K562 (cell line): ENCODE measurements at regions not wholly inside any gene's neighbourhood (a gene's known extent, or its start where the extent isn't known, plus 50 kb on each side); places are given as distances from the start of the nearest gene placed in this dataset.

ENCODE experiments used
- FOXP1 ChIP-seq: sonication (generic); formaldehyde crosslinking; IDR thresholded peaks from 2 replicates; pipeline ENCODE4 v1.8.0; 2022; ENCODE audit warnings: mild to moderate bottlenecking, missing genetic modification reagents
- FOXP4 ChIP-seq: sonication (generic); formaldehyde crosslinking; IDR thresholded peaks from 2 replicates; pipeline ENCODE4 v1.8.0; 2022; ENCODE audit warnings: mild to moderate bottlenecking, missing genetic modification reagents, borderline replicate concordance
- ILF3 ChIP-seq: fragments of 450-650 bp; IDR thresholded peaks from 2 replicates; pipeline ENCODE4 v1.6.1; 2018; ENCODE audit warnings: antibody characterized with exemption, mild to moderate bottlenecking, moderate library complexity, borderline replicate concordance
- JUND ChIP-seq, 2 experiments: IDR thresholded peaks; 2 replicates in 1 of 2; 3 replicates in 1 of 2; pipeline ENCODE4 v1.6.1; 2011; ENCODE audit warnings: borderline replicate concordance in 2 of 2, low read depth in 2 of 2, low read length in 2 of 2, improper control_type of control experiment in 1 of 2, missing biosample characterization in 1 of 2, missing genetic modification characterization in 1 of 2, missing genetic modification reagents in 1 of 2
- MEF2A ChIP-seq: IDR thresholded peaks from 2 replicates; pipeline ENCODE4 v1.6.1; 2011; ENCODE audit warnings: low read depth, mild to moderate bottlenecking, low read length, moderate library complexity; ENCODE audit not compliant: control insufficient read depth
- MEF2D ChIP-seq: conservative IDR thresholded peaks from 2 replicates; pipeline ENCODE4 v1.6.1; 2016; ENCODE audit warnings: low read depth, missing genetic modification characterization, missing compliant biosample characterization
- NBN ChIP-seq: fragments of 450-650 bp; IDR thresholded peaks from 2 replicates; pipeline ENCODE4 v1.6.1; 2016; ENCODE audit warnings: low read depth, mild to moderate bottlenecking
- NFE2 ChIP-seq: IDR thresholded peaks from 2 replicates; pipeline ENCODE4 v1.6.1; 2014; ENCODE audit warnings: antibody characterized with exemption, low read depth
- NFE2L1 ChIP-seq: fragments of 450-650 bp; IDR thresholded peaks from 2 replicates; pipeline ENCODE4 v1.6.1; 2016; ENCODE audit warnings: missing genetic modification characterization, low read depth, mild to moderate bottlenecking, missing compliant biosample characterization, moderate library complexity, borderline replicate concordance
- RBM22 ChIP-seq: fragments of 200-400 bp; formaldehyde crosslinking; IDR thresholded peaks from 2 replicates; pipeline ENCODE4 v1.6.1; 2018; ENCODE audit warnings: low read length, low read depth; ENCODE audit not compliant: poor library complexity, severe bottlenecking
- REST ChIP-seq, 2 experiments: fragments of 450-650 bp; formaldehyde crosslinking in 1 of 2; IDR thresholded peaks; 2 replicates each; pipeline versions ENCODE4 v1.4.0 to v1.6.1; 2014 to 2020; ENCODE audit warnings: mild to moderate bottlenecking in 2 of 2, borderline replicate concordance in 1 of 2, low read depth in 1 of 2
- TFE3 ChIP-seq: fragments of 450-650 bp; formaldehyde crosslinking; IDR thresholded peaks from 2 replicates; pipeline ENCODE4 v1.4.0; 2020; ENCODE audit warnings: mild to moderate bottlenecking, mixed read lengths
- ZNF408 ChIP-seq: fragments of 250-450 bp; sonication (Bioruptor Pico); IDR thresholded peaks from 2 replicates; pipeline ENCODE4 v1.4.0; 2020; ENCODE audit warnings: low read depth, mild to moderate bottlenecking, moderate library complexity
- ZNF445 ChIP-seq: fragments of 250-450 bp; sonication (Bioruptor Pico); IDR thresholded peaks from 2 replicates; pipeline ENCODE4 v1.4.0; 2020; ENCODE audit warnings: low read depth, mild to moderate bottlenecking, moderate library complexity

- peak; percentile 79; the same call in 1 of the 2 replicates for TF ChIP-seq FOXP4 (CRISPR knock-in tag)
- TF ChIP-seq MEF2D (tag) = peak; percentile 99
- TF ChIP-seq ILF3 = no peak
- TF ChIP-seq MEF2A = peak; percentile 96
- peak; percentile 100 for TF ChIP-seq JUND (IDR thresholded peaks at IDR 0.05; ENCODE audit: borderline replicate concordance, low read depth, low read length)
- peak; percentile 99 for TF ChIP-seq JUND (tag; IDR thresholded peaks at IDR 0.05; ENCODE audit: borderline replicate concordance, low read depth, low read length)
- peak; percentile 97 for TF ChIP-seq NBN
- TF ChIP-seq FOXP1 (CRISPR knock-in tag) = peak; percentile 94
- TF ChIP-seq ZNF408 (CRISPR knock-in tag) = no peak
- no peak; the same call in 1 of the 2 replicates for TF ChIP-seq NFE2L1 (tag)
- peak; percentile 67 for TF ChIP-seq REST (IDR thresholded peaks at IDR 0.05; ENCODE audit: borderline replicate concordance)
- no peak for TF ChIP-seq REST (CRISPR knock-in tag; IDR thresholded peaks at IDR 0.05; ENCODE audit: low read depth)
- no peak for TF ChIP-seq ZNF445 (CRISPR knock-in tag)
- peak; percentile 94 for TF ChIP-seq NFE2
- peak; percentile 70 for TF ChIP-seq TFE3 (CRISPR knock-in tag)
- no peak for TF ChIP-seq RBM22
These were observed 99.7 kb upstream of the LIPC start (continued) for GRCh38 chr15:58331913-58332675.
